ENCODE measurements at regions not wholly inside any gene's neighbourhood (a gene's known extent, or its start where the extent isn't known, plus 50 kb on each side); places are given as distances from the start of the nearest gene placed in this dataset.

DNA sequence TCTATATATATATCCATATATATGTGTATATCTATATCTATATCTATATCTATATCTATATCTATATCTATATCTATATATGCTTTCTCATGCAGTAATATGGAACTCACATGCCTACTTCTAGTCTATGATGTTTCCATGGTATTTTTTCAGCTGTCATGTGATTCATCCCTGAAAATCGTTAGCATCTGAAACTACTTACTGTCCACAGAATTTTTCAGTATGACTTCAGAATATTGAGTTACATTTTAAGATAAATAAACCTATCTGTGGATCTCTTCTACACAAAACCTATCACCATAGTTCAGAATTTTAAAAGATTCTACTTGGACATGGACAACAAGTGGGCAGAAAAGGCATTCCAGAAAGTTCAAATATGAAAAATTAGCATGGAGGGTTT lies 855.1 kb upstream of the INTU start:
- 0% methylated on average over 1 of the region's 1 CpG for WGBS (ENCODE audit: low lambda C conversion rate)
- in situ Hi-C loops (cut with HindIII; ENCODE audit: extremely low pct_ligation_motif_present, low pct_unique_long_range_greater_than_20kb) (no loop called here), intact Hi-C loops (cut with micrococcal nuclease; ENCODE audit: unreplicated experiment) (no loop called here)
- Histone ChIP-seq H3K4me3 (replicated peaks in 1 of 3; ENCODE audit: insufficient read depth in 1 of 3, low read depth in 2 of 3, low read length in 3 of 3) (no peak overlapping the region), H3K9me3 (ENCODE audit: low read length) (no peaks in the 10 kb centered on the region), H2AFZ (ENCODE audit: low read length) (no peak overlapping the region), H3K36me3 (replicated peaks in 1 of 2; ENCODE audit: control insufficient read depth in 1 of 2, insufficient read depth in 2 of 2, low read length in 2 of 2) (no peaks in the 10 kb centered on the region), H3K27ac (ENCODE audit: extremely low read length, insufficient read depth, low read length) (no peak overlapping the region), H3K4me2 (ENCODE audit: low read depth, low read length) (no peak overlapping the region), H3K79me2 (ENCODE audit: insufficient read depth, low read length) (no peaks in the 10 kb centered on the region), H3K4me1 (ENCODE audit: insufficient read depth, low read length) (no peaks in the 10 kb centered on the region), H4K20me1 (ENCODE audit: insufficient read depth, low read length) (no peaks in the 10 kb centered on the region), H3K27me3 (ENCODE audit: control insufficient read depth in 1 of 2, insufficient read depth in 2 of 2, low read length in 2 of 2) (no peaks in the 10 kb centered on the region), H3K9ac (ENCODE audit: insufficient read depth, low read depth, low read length) (no peak overlapping the region)
- ChIA-PET POLR2A (no interaction called here), CTCF (ENCODE audit: low intra/inter-chr PET ratio, low total read pairs) (no interaction called here)
- TF ChIP-seq ZNF274 (CRISPR knock-in tag; IDR thresholded peaks at IDR 0.05) (no peak), ZNF230 (CRISPR knock-in tag; IDR thresholded peaks at IDR 0.05) (no peak), DNMT3B (CRISPR knock-in tag; conservative IDR thresholded peaks at IDR 0.05) (no peak), DR1 (CRISPR knock-in tag; IDR thresholded peaks at IDR 0.05) (no peak)
- FAIRE-seq (no peak), DNase-seq (ENCODE audit: low spot score) (no peak), ATAC-seq (no peak)
- BruUV-seq (replicated peaks): no TSS peak

DNA sequence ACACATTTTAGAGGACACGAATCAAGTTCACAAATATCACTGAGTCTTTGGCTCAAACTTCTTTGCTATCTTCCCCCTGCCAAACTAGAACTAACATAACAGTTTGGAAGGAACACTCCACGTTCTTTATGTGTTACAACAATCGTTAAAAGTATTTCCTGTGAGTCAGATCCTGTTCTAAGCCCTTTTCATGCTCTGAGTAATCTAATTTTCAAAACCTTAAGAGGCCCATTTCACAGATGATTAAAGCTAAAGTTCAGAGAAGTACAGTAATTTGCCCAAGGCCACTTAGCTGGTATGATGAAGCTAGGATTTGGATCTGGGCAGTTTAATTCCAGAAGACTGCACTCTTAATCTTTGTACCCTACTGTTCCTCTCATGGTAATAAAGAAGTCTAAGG lies 854.4 kb upstream of the INTU start:
- Histone ChIP-seq H3K27ac (ENCODE audit: extremely low read length, insufficient read depth, low read length) (no peak overlapping the region), H3K9me3 (ENCODE audit: low read length) (no peaks in the 10 kb centered on the region), H3K36me3 (replicated peaks in 1 of 2; ENCODE audit: control insufficient read depth in 1 of 2, insufficient read depth in 2 of 2, low read length in 2 of 2) (no peaks in the 10 kb centered on the region), H4K20me1 (ENCODE audit: insufficient read depth, low read length) (no peaks in the 10 kb centered on the region), H3K4me2 (ENCODE audit: low read depth, low read length) (no peak overlapping the region), H3K79me2 (ENCODE audit: insufficient read depth, low read length) (no peaks in the 10 kb centered on the region), H3K9ac (ENCODE audit: insufficient read depth, low read depth, low read length) (no peak overlapping the region), H3K4me1 (ENCODE audit: insufficient read depth, low read length) (no peaks in the 10 kb centered on the region), H3K27me3 (ENCODE audit: control insufficient read depth in 1 of 2, insufficient read depth in 2 of 2, low read length in 2 of 2) (no peaks in the 10 kb centered on the region), H2AFZ (ENCODE audit: low read length) (no peak overlapping the region), H3K4me3 (replicated peaks in 1 of 3; ENCODE audit: insufficient read depth in 1 of 3, low read depth in 2 of 3, low read length in 3 of 3) (no peak overlapping the region)
- FAIRE-seq (no peak), DNase-seq (ENCODE audit: low spot score) (no peak), ATAC-seq (no peak)
- ChIA-PET CTCF (ENCODE audit: low intra/inter-chr PET ratio, low total read pairs) (no interaction called here), POLR2A (no interaction called here)
- intact Hi-C loops (cut with micrococcal nuclease; ENCODE audit: unreplicated experiment) (no loop called here), in situ Hi-C loops (cut with HindIII; ENCODE audit: extremely low pct_ligation_motif_present, low pct_unique_long_range_greater_than_20kb) (no loop called here)
- WGBS (ENCODE audit: low lambda C conversion rate): 0% methylated on average over 3 of the region's 3 CpGs
- BruUV-seq (replicated peaks): no TSS peak
- TF ChIP-seq ZFP1 (CRISPR knock-in tag; IDR thresholded peaks at IDR 0.05) (no peak), GTF2F1 (IDR thresholded peaks at IDR 0.05; ENCODE audit: low read length) (no peak), KAT8 (CRISPR knock-in tag; IDR thresholded peaks at IDR 0.05) (no peak), NRL (CRISPR knock-in tag; IDR thresholded peaks at IDR 0.05; ENCODE audit: borderline replicate concordance) (no peak), PHF21A (CRISPR knock-in tag; IDR thresholded peaks at IDR 0.05) (no peak), ZNF839 (CRISPR knock-in tag; IDR thresholded peaks at IDR 0.05; ENCODE audit: borderline replicate concordance) (no peak), TEAD3 (CRISPR knock-in tag; optimal IDR thresholded peaks at IDR 0.05; ENCODE audit: borderline replicate concordance) (no peak), ZNF343 (CRISPR knock-in tag; IDR thresholded peaks at IDR 0.05) (no peak), FOSL1 (CRISPR knock-in tag; IDR thresholded peaks at IDR 0.05; ENCODE audit: borderline replicate concordance) (no peak), ZMYM2 (CRISPR knock-in tag; IDR thresholded peaks at IDR 0.05) (no peak), MEF2D (CRISPR knock-in tag; IDR thresholded peaks at IDR 0.05) (no peak), ELF4 (CRISPR knock-in tag; IDR thresholded peaks at IDR 0.05; ENCODE audit: borderline replicate concordance) (no peak)
- TF ChIP-seq, protein P1, sequence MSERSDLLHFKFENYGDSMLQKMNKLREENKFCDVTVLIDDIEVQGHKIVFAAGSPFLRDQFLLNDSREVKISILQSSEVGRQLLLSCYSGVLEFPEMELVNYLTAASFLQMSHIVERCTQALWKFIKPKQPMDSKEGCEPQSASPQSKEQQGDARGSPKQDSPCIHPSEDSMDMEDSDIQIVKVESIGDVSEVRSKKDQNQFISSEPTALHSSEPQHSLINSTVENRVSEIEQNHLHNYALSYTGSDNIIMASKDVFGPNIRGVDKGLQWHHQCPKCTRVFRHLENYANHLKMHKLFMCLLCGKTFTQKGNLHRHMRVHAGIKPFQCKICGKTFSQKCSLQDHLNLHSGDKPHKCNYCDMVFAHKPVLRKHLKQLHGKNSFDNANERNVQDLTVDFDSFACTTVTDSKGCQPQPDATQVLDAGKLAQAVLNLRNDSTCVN (CRISPR knock-in tag; IDR thresholded peaks at IDR 0.05; ENCODE audit: borderline replicate concordance): no peak
- TF ChIP-seq, protein P2, sequence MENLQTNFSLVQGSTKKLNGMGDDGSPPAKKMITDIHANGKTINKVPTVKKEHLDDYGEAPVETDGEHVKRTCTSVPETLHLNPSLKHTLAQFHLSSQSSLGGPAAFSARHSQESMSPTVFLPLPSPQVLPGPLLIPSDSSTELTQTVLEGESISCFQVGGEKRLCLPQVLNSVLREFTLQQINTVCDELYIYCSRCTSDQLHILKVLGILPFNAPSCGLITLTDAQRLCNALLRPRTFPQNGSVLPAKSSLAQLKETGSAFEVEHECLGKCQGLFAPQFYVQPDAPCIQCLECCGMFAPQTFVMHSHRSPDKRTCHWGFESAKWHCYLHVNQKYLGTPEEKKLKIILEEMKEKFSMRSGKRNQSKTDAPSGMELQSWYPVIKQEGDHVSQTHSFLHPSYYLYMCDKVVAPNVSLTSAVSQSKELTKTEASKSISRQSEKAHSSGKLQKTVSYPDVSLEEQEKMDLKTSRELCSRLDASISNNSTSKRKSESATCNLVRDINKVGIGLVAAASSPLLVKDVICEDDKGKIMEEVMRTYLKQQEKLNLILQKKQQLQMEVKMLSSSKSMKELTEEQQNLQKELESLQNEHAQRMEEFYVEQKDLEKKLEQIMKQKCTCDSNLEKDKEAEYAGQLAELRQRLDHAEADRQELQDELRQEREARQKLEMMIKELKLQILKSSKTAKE (CRISPR knock-in tag; IDR thresholded peaks at IDR 0.05; ENCODE audit: borderline replicate concordance): no peak
- TF ChIP-seq, protein P3, sequence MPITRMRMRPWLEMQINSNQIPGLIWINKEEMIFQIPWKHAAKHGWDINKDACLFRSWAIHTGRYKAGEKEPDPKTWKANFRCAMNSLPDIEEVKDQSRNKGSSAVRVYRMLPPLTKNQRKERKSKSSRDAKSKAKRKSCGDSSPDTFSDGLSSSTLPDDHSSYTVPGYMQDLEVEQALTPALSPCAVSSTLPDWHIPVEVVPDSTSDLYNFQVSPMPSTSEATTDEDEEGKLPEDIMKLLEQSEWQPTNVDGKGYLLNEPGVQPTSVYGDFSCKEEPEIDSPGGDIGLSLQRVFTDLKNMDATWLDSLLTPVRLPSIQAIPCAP (CRISPR knock-in tag; IDR thresholded peaks at IDR 0.05; ENCODE audit: low read depth): no peak
